Right lobe of liver (tissue), 6 donors: ENCODE measurements at regions not wholly inside any gene's neighbourhood (a gene's known extent, or its start where the extent isn't known, plus 50 kb on each side); places are given as distances from the start of the nearest gene placed in this dataset.

Experiments used
- ATAC-seq, 4 donors: fragments of 200-7000 bp; cut with Tn5 transposase; one replicate each; pipeline ENCODE4 v1.9.1; 2020; ENCODE audit warnings: mild to moderate bottlenecking in 4 of 4, moderate library complexity in 4 of 4
- DNase-seq, 3 donors: peaks; one replicate each; pipeline ENCODE4 v3.0.0-alpha.2; 2020
- H3K27ac ChIP-seq, 3 donors: fragments of 200-600 bp; one replicate each; pipeline ENCODE4 v1.8.0; 2022
- H3K27me3 ChIP-seq, 2 donors: fragments of 200-600 bp; one replicate each; pipeline ENCODE4 v1.8.0; 2022
- H3K36me3 ChIP-seq, 4 donors: fragments of 200-600 bp; sonication (generic) in 1 of 4; one replicate each; pipeline versions ENCODE4 v1.5.1 to v1.8.0; 2017 to 2022; ENCODE audit warnings: control low read depth in 1 of 4
- H3K4me1 ChIP-seq, 4 donors: fragments of 200-600 bp; sonication (generic) in 1 of 4; one replicate each; pipeline versions ENCODE4 v1.5.1 to v1.8.0; 2017 to 2022; ENCODE audit warnings: control low read depth in 1 of 4
- H3K4me3 ChIP-seq, 3 donors: fragments of 200-600 bp; one replicate each; pipeline ENCODE4 v1.8.0; 2022
- H3K9me3 ChIP-seq, 4 donors: fragments of 200-600 bp; sonication (generic) in 1 of 4; one replicate each; pipeline versions ENCODE4 v1.5.1 to v1.8.0; 2017 to 2022; ENCODE audit warnings: control low read depth in 1 of 4
- POLR2A ChIP-seq: fragments of 450-650 bp; IDR thresholded peaks from one replicate; pipeline ENCODE4 v1.6.1; 2017; ENCODE audit warnings: antibody characterized with exemption, mild to moderate bottlenecking
- WGBS: methylation state at CpG from one replicate; pipeline ENCODE4 v1.1.6; 2018; ENCODE audit warnings: low coverage, low lambda C conversion rate; ENCODE audit not compliant: insufficient coverage; ENCODE audit errors: missing lambda C conversion rate; 5-methylcytosine and 5-hydroxymethylcytosine counted together
- intact Hi-C, 2 donors: fragments of 100-400 bp; cut with DNase I; formaldehyde crosslinking; loops; one replicate each; pipeline versions ENCODE4 v1.11.2 to v1.14.1; 2022
- TF ChIP-seq, protein P1 (sequence below), 4 donors: fragments of 200-600 bp in 3 of 4; fragments of 450-650 bp in 1 of 4; IDR thresholded peaks; one replicate each; pipeline versions ENCODE4 v1.5.1 to v1.8.0; 2016 to 2022; ENCODE audit warnings: antibody characterized with exemption in 4 of 4, mild to moderate bottlenecking in 2 of 4
- donor health status: DM: no; HTN: yes; CAD: no.
- donor health status: DM: no; HTN: no; CAD: no.
- donor health status: DM: no; HTN: no; CAD: no.
- donor health status: DM: no; HTN: yes; CAD: no.
- donor health status: DM: no; HTN: yes; CAD: no.

DNA sequence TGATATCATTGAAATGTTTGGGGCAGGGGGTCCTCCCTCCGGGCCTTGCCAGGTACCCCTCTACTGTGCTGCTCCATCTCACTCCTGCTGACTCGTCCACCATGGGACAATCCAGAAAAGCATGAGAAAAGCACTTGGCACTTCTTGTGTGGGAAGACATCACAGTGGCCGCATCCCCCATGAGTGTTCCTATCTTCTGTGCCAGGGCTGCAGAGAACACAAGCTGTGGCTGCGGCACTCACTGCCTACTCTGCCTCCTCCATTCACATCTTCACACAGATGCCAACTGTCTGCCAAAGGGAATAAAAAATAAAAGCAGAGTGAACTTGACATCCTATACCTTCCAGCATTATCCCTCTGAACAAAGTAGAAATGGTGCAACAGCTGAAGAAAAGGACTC is 117.4 kb upstream of the PROKR2 start:
- Histone ChIP-seq H3K4me3 (no peak overlapping the region), H3K4me1 (no peaks in the 10 kb centered on the region), H3K27me3 (no peaks in the 10 kb centered on the region), H3K9me3 (no peaks in the 10 kb centered on the region), H3K36me3 (no peaks in the 10 kb centered on the region), H3K27ac (no peak overlapping the region)
- 51% methylated on average over 3 of the region's 4 CpGs for WGBS
- TF ChIP-seq POLR2A, result no peak
- TF ChIP-seq, protein P1, sequence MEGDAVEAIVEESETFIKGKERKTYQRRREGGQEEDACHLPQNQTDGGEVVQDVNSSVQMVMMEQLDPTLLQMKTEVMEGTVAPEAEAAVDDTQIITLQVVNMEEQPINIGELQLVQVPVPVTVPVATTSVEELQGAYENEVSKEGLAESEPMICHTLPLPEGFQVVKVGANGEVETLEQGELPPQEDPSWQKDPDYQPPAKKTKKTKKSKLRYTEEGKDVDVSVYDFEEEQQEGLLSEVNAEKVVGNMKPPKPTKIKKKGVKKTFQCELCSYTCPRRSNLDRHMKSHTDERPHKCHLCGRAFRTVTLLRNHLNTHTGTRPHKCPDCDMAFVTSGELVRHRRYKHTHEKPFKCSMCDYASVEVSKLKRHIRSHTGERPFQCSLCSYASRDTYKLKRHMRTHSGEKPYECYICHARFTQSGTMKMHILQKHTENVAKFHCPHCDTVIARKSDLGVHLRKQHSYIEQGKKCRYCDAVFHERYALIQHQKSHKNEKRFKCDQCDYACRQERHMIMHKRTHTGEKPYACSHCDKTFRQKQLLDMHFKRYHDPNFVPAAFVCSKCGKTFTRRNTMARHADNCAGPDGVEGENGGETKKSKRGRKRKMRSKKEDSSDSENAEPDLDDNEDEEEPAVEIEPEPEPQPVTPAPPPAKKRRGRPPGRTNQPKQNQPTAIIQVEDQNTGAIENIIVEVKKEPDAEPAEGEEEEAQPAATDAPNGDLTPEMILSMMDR (IDR thresholded peaks at IDR 0.05), result no peak
- intact Hi-C loops, result no loop called here
- no peak for ATAC-seq
- no peak for DNase-seq

DNA sequence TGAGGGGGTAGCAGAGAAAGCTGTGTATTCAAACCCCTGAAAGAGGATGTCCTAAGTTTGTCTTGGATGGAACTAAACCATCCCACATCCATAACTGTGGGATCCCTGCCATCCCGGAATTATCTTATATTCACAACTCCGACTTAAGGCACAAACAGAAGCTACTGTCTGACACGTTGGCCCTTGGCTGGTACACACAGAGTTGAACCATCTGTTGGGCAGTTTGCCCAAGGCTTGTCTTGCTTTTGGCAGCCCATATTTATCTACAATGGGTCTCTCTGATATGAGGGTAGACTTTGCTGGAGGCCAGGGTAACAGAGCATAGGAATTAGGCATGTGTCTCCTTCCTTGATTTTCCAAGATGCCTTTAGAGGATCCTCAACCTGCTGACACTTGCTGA is 116.6 kb upstream of the PROKR2 start:
- Histone ChIP-seq H3K4me1 (no peaks in the 10 kb centered on the region), H3K36me3 (no peaks in the 10 kb centered on the region), H3K27ac (no peak overlapping the region), H3K27me3 (no peaks in the 10 kb centered on the region), H3K4me3 (no peak overlapping the region), H3K9me3 (no peaks in the 10 kb centered on the region)
- WGBS, result 57% methylated on average over 3 of the region's 3 CpGs
- TF ChIP-seq, protein P1 (IDR thresholded peaks at IDR 0.05), result no peak
- TF ChIP-seq POLR2A, result no peak
- intact Hi-C loops, result no loop called here
- ATAC-seq (no peak), DNase-seq (no peak)

DNA sequence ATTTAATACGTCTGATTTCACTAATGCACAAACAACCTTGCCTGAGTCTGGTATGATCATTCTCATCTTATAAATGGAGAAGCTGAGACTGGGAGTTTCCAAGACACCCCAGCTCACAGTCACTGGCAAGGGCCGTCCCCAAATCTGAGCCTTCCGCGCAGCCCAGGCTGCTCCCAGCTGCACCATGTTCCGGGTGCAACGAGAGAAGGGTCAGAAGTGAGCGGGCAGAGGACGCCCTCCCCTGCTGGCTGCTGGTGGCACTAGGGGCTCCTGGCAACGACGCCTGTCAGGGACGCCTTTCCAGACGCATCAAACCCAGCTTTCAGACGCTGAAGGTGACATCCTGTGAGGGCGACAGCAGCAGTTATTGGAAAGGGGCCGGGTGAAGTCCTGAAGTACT is 115.3 kb upstream of the PROKR2 start:
- Histone ChIP-seq H3K27ac (no peak overlapping the region), H3K4me1 (no peaks in the 10 kb centered on the region), H3K4me3 (no peak overlapping the region), H3K9me3 (no peaks in the 10 kb centered on the region), H3K36me3 (no peaks in the 10 kb centered on the region), H3K27me3 (no peaks in the 10 kb centered on the region)
- TF ChIP-seq, protein P1 (IDR thresholded peaks at IDR 0.05), result no peak
- TF ChIP-seq POLR2A, result no peak
- ATAC-seq, result no peak
- 46% methylated on average over 1 of the region's 15 CpGs for WGBS
- DNase-seq, result no peak
- intact Hi-C loops, result no loop called here

DNA sequence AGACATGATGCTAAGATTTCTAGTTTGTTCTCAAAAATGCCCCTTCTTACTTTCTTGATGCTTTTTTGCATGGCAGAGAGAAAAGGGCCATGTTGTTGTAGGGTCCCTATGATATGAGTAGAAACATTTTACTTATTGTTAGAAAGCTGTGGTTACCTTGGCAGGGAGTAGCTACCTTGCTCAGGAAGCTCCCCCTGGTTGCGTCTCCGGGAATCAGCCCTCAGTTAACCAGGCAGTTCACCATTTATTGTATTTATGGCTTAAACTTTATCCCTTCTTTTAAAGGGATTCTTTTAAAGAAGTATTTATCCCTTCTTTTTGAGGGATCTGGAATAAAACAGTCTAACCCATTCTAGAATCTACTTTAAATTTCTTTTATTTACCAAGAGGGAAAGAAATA is 113.9 kb upstream of the PROKR2 start:
- Histone ChIP-seq H3K36me3 (no peaks in the 10 kb centered on the region), H3K9me3 (no peaks in the 10 kb centered on the region), H3K27me3 (no peaks in the 10 kb centered on the region), H3K4me1 (no peaks in the 10 kb centered on the region), H3K4me3 (no peak overlapping the region), H3K27ac (no peak overlapping the region)
- TF ChIP-seq, protein P1 (IDR thresholded peaks at IDR 0.05), result no peak
- no peak for TF ChIP-seq POLR2A
- intact Hi-C loops, result no loop called here
- 0% methylated on average over 2 of the region's 2 CpGs for WGBS
- no peak for ATAC-seq
- no peak for DNase-seq

DNA sequence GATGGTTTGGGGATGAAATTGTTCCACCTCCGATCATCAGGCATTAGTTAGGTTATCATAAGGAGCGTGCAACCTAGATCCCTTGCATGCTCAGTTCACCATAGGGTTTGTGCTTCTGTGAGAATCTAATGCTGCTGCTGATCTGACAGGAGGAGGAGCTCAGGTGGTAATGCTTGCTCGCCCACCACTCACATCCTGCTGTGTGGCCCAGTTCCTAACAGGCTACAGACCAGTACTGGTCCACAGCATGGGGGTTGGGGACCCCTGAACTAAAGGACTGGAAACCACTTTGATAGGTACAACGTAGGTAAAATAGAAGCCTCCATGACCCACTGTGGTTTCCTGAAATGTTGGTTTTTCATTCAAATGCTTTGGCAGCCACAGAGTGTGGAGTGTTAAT is 109.3 kb upstream of the PROKR2 start:
- H3K4me3 ChIP-seq, result no peak overlapping the region
- no peaks in the 10 kb centered on the region for H3K4me1 ChIP-seq
- ATAC-seq (no peak), DNase-seq (no peak)
- H3K27ac ChIP-seq, result no peak overlapping the region
- H3K9me3 ChIP-seq, result no peaks in the 10 kb centered on the region
- intact Hi-C loops, result no loop called here
- TF ChIP-seq, protein P1 (IDR thresholded peaks at IDR 0.05), result no peak
- no peak for TF ChIP-seq POLR2A
- no peaks in the 10 kb centered on the region for H3K27me3 ChIP-seq
- no peaks in the 10 kb centered on the region for H3K36me3 ChIP-seq
- WGBS, result 44% methylated on average over 3 of the region's 4 CpGs
